ENCODE measurements at regions not wholly inside any gene's neighbourhood (a gene's known extent, or its start where the extent isn't known, plus 50 kb on each side); places are given as distances from the start of the nearest gene placed in this dataset.

DNA sequence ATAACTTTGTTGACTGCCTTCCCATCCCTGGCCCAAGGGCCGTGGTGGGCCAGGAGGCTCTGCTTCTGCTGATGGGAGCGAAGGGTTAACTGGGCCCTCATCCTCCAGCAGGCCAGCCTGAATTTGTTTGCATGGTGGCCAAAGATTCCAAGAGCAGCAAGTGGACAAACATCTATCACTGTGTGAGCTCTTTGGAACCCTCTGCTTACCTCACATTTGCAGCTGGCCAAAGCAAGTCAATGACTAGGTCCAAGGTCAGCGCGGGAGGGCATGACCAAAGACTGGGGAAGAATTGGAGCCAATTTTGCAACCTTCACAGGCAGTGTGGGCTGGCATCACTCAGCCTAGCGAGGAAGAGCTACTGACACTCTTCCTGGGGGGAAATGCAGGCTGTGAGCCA lies 67.8 kb upstream of the ATP6AP2 start:
- TF ChIP-seq EZH2 (IDR thresholded peaks at IDR 0.05; ENCODE audit: borderline replicate concordance, low read depth, low read length, severe bottlenecking): no peak
- TF ChIP-seq, protein P1, sequence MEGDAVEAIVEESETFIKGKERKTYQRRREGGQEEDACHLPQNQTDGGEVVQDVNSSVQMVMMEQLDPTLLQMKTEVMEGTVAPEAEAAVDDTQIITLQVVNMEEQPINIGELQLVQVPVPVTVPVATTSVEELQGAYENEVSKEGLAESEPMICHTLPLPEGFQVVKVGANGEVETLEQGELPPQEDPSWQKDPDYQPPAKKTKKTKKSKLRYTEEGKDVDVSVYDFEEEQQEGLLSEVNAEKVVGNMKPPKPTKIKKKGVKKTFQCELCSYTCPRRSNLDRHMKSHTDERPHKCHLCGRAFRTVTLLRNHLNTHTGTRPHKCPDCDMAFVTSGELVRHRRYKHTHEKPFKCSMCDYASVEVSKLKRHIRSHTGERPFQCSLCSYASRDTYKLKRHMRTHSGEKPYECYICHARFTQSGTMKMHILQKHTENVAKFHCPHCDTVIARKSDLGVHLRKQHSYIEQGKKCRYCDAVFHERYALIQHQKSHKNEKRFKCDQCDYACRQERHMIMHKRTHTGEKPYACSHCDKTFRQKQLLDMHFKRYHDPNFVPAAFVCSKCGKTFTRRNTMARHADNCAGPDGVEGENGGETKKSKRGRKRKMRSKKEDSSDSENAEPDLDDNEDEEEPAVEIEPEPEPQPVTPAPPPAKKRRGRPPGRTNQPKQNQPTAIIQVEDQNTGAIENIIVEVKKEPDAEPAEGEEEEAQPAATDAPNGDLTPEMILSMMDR (IDR thresholded peaks at IDR 0.05; ENCODE audit: borderline replicate concordance, extremely low read depth, low read length, poor library complexity, severe bottlenecking): no peak
